B cell (primary cell): ENCODE measurements at regions not wholly inside any gene's neighbourhood (a gene's known extent, or its start where the extent isn't known, plus 50 kb on each side); places are given as distances from the start of the nearest gene placed in this dataset.

ENCODE experiments used
- ATAC-seq: fragments of 200-7000 bp; cut with Tn5 transposase; one replicate; pipeline ENCODE4 v1.10.0; 2021; ENCODE audit warnings: low read depth, mild to moderate bottlenecking, moderate number of reproducible peaks, moderate library complexity
- CTCF ChIA-PET: fragments of 350-600 bp; sonication (Branson Sonifier 250); formaldehyde crosslinking; loops from one replicate; lab custom pipeline; 2021; ENCODE audit warnings: antibody characterized with exemption, inconsistent platforms; lab: Charles Lee
- POLR2A ChIA-PET: fragments of 350-600 bp; sonication (Branson Sonifier 250); formaldehyde crosslinking; loops from one replicate; lab custom pipeline; 2021; ENCODE audit warnings: antibody characterized with exemption; lab: Charles Lee
- DNase-seq: peaks from one replicate; pipeline ENCODE4 v3.0.0; 2013
- H2AFZ ChIP-seq: 2 replicates; pipeline ENCODE4 v1.6.1; 2012; ENCODE audit warnings: mild to moderate bottlenecking, low read depth, low read length; ENCODE audit not compliant: insufficient read depth, poor library complexity, severe bottlenecking
- H3K27ac ChIP-seq, 2 donors: 1 replicate in 1 of 2; 2 replicates in 1 of 2; pipeline ENCODE4 v1.5.1; 2012 to 2013; ENCODE audit warnings: low read length in 2 of 2, mild to moderate bottlenecking in 2 of 2, moderate library complexity in 1 of 2
- H3K27me3 ChIP-seq, 4 experiments: fragments of 200-600 bp in 1 of 4; sonication (generic) in 1 of 4; replicated peaks in 1 of 4; 1 replicate in 2 of 4; 2 replicates in 2 of 4; pipeline versions ENCODE4 v1.6.1 to v1.7.0; 2013 to 2016; ENCODE audit warnings: low read length in 3 of 4, mild to moderate bottlenecking in 2 of 4, mixed read lengths in 1 of 4, moderate library complexity in 1 of 4; ENCODE audit not compliant: insufficient read depth in 4 of 4, control insufficient read depth in 3 of 4; ENCODE audit errors: control extremely low read depth in 1 of 4
- H3K36me3 ChIP-seq, 2 experiments: replicated peaks in 1 of 2; 1 replicate in 1 of 2; 2 replicates in 1 of 2; pipeline versions ENCODE4 v1.6.1 to v1.7.1; 2013; ENCODE audit warnings: low read length in 1 of 2; ENCODE audit not compliant: insufficient read depth in 2 of 2, control insufficient read depth in 1 of 2; ENCODE audit errors: control extremely low read depth in 1 of 2, extremely low read depth in 1 of 2
- H3K4me1 ChIP-seq, 2 donors: fragments of 200-600 bp in 1 of 2; sonication (generic) in 1 of 2; 1 replicate in 1 of 2; 2 replicates in 1 of 2; pipeline versions ENCODE4 v1.5.1 to v1.6.1; 2013 to 2017; ENCODE audit warnings: low read length in 2 of 2; ENCODE audit not compliant: control insufficient read depth in 2 of 2, insufficient read depth in 2 of 2
- H3K4me2 ChIP-seq: replicated peaks from 2 replicates; pipeline ENCODE3; 2012; ENCODE audit warnings: mild to moderate bottlenecking, low read depth, low read length; ENCODE audit not compliant: poor library complexity, severe bottlenecking
- H3K4me3 ChIP-seq, 5 experiments: fragments of 200-600 bp in 1 of 5; sonication (generic) in 1 of 5; 1 replicate in 3 of 5; 2 replicates in 2 of 5; pipeline versions ENCODE4 v1.5.1 to v1.7.0; 2011 to 2016; ENCODE audit warnings: low read length in 4 of 5, mild to moderate bottlenecking in 4 of 5, low read depth in 2 of 5, control low read depth in 1 of 5, moderate library complexity in 1 of 5; ENCODE audit not compliant: insufficient read depth in 1 of 5; ENCODE audit errors: control extremely low read depth in 1 of 5, extremely low read depth in 1 of 5
- H3K79me2 ChIP-seq: fragments of 200-600 bp; sonication (generic); one replicate; pipeline ENCODE4 v1.6.0; 2016; ENCODE audit warnings: low read length; ENCODE audit not compliant: control insufficient read depth, insufficient read depth
- H3K9ac ChIP-seq: fragments of 200-600 bp; sonication (generic); 2 replicates; pipeline ENCODE4 v1.6.1; 2017; ENCODE audit warnings: mild to moderate bottlenecking, low read length, moderate library complexity
- H3K9me3 ChIP-seq, 3 donors: one replicate each; pipeline versions ENCODE4 v1.6.1 to v1.7.1; 2013; ENCODE audit warnings: low read length in 2 of 3; ENCODE audit not compliant: control insufficient read depth in 2 of 3, insufficient read depth in 1 of 3; ENCODE audit errors: control extremely low read depth in 1 of 3
- H4K20me1 ChIP-seq: 2 replicates; pipeline ENCODE4 v1.6.0; 2012; ENCODE audit warnings: mild to moderate bottlenecking, low read length; ENCODE audit not compliant: insufficient read depth, control insufficient read depth, poor library complexity, severe bottlenecking
- H3K27ac Mint-ChIP-seq: one replicate; pipeline ENCODE4 v1.8.0; 2021; ENCODE audit warnings: mixed read lengths
- H3K27me3 Mint-ChIP-seq: one replicate; pipeline ENCODE4 v1.8.0; 2021; ENCODE audit warnings: mixed read lengths
- H3K4me1 Mint-ChIP-seq: one replicate; pipeline ENCODE4 v1.8.0; 2021; ENCODE audit warnings: mixed read lengths
- H3K4me3 Mint-ChIP-seq: one replicate; pipeline ENCODE4 v1.8.0; 2021; ENCODE audit warnings: mixed read lengths
- H3K9me3 Mint-ChIP-seq: one replicate; pipeline ENCODE4 v1.8.0; 2022; ENCODE audit warnings: mixed read lengths; ENCODE audit not compliant: insufficient read depth
- CTCF ChIP-seq: fragments of 200-600 bp; IDR thresholded peaks from one replicate; pipeline ENCODE4 v1.8.0; 2022; ENCODE audit warnings: antibody characterized with exemption, mild to moderate bottlenecking
- EZH2 ChIP-seq: IDR thresholded peaks from 2 replicates; pipeline ENCODE4 v1.6.1; 2012; ENCODE audit warnings: borderline replicate concordance, low read depth, mild to moderate bottlenecking, moderate library complexity, low read length; ENCODE audit not compliant: insufficient read depth, poor library complexity, severe bottlenecking
- whole genome bisulfite sequencing: methylation state at CpG from one replicate; pipeline ENCODE4 v1.1.5; 2013; ENCODE audit warnings: missing lambda C conversion rate; ENCODE audit not compliant: insufficient coverage; 5-methylcytosine and 5-hydroxymethylcytosine counted together
- intact Hi-C: fragments of 100-400 bp; cut with micrococcal nuclease; formaldehyde crosslinking; loops from one replicate; pipeline ENCODE4 v1.10.0; 2022

- no peak overlapping the region for H3K4me2 ChIP-seq
- no peaks in the 10 kb centered on the region for H3K79me2 ChIP-seq
- no peaks in the 10 kb centered on the region for H3K9me3 ChIP-seq
- H3K4me1 Mint-ChIP-seq = no peaks in the 10 kb centered on the region
- intact Hi-C loops = no loop called here
- no peaks in the 10 kb centered on the region for H3K27me3 ChIP-seq
- POLR2A ChIA-PET = no interaction called here
- no peaks in the 10 kb centered on the region for H3K9me3 Mint-ChIP-seq
- no peak overlapping the region for H3K4me3 Mint-ChIP-seq
- no peak overlapping the region for H3K27ac Mint-ChIP-seq
- H3K27ac ChIP-seq = no peak overlapping the region
- H3K4me3 ChIP-seq = no peak overlapping the region
- WGBS = 91% methylated on average over 4 of the region's 4 CpGs
- CTCF ChIA-PET = interaction anchor here (1.6 kb wide), 1 partner anchor 10 kb away, joined by 3 read pairs; no protein-coding TSS in a partner anchor
- no peak for TF ChIP-seq CTCF
- no peak overlapping the region for H3K9ac ChIP-seq
- H3K36me3 ChIP-seq = no peaks in the 10 kb centered on the region
- no peaks in the 10 kb centered on the region for H3K27me3 Mint-ChIP-seq
- no peaks in the 10 kb centered on the region for H4K20me1 ChIP-seq
- no peaks in the 10 kb centered on the region for H3K4me1 ChIP-seq
- ATAC-seq (no peak), DNase-seq (no peak)
- H2AFZ ChIP-seq = no peak overlapping the region
These were observed 133.7 kb upstream of the MB21D2 start for GRCh38 chr3:193051314-193051713.

DNA sequence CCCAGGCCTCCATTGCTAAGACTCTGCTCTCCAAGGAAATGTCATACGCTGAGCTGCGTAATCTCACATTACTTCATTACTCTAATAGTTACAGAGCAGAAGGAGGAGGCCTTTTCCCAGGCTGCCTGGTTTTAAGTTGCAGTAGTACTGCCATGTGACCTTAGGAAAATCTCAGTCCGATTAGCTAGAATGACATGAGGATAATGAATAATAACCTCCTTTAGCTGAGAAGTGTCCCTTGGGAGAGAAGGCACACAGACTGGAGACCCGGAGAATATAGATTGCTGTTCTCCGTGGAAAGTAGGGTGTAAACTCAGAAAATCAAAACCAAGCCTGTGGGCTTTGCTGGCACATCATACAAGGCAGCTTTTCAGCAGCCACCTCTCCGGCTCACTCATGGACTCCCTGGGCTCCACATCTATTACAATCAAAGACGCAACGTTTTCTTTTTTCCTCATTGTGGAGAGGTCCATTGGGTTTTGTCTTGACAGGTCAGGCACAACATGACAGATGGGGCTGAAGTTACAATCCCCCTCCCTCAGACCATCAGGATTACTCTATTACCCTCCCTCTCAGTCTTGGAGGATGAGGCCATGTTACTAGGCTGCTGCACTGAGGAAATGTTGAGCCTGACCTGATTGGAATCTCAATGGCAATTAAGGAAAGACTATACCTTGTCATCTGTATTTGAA, 134.8 kb upstream of the MB21D2 start:
- ATAC-seq = no peak
- Mint-ChIP-seq H3K4me1 (no peaks in the 10 kb centered on the region), H3K4me3 (no peak overlapping the region), H3K27me3 (no peaks in the 10 kb centered on the region), H3K27ac (no peak overlapping the region), H3K9me3 (no peaks in the 10 kb centered on the region)
- Histone ChIP-seq H3K79me2 (no peaks in the 10 kb centered on the region), H3K4me3 (no peak overlapping the region), H2AFZ (no peak overlapping the region), H3K9ac (no peak overlapping the region), H3K9me3 (no peaks in the 10 kb centered on the region), H3K4me2 (no peak overlapping the region), H3K27me3 (no peaks in the 10 kb centered on the region), H3K36me3 (no peaks in the 10 kb centered on the region), H3K4me1 (no peaks in the 10 kb centered on the region), H3K27ac (no peak overlapping the region), H4K20me1 (no peaks in the 10 kb centered on the region)
- DNase-seq = peak; percentile 1
- TF ChIP-seq CTCF = no peak
- no peak for TF ChIP-seq EZH2
- ChIA-PET CTCF (interaction anchor here (1.6 kb wide), 1 partner anchor 11 kb away, joined by 3 read pairs; no protein-coding TSS in a partner anchor), POLR2A (no interaction called here)
- WGBS = 100% methylated on average over 2 of the region's 8 CpGs
- intact Hi-C loops = no loop called here
